ENCODE measurements at regions not wholly inside any gene's neighbourhood (a gene's known extent, or its start where the extent isn't known, plus 50 kb on each side); places are given as distances from the start of the nearest gene placed in this dataset.

- no peak overlapping the region for H3K4me3 Mint-ChIP-seq (ENCODE audit: unreplicated experiment)
- no peak for DNase-seq (ENCODE audit: low spot score)
- no peaks in the 10 kb centered on the region for H3K4me1 Mint-ChIP-seq (ENCODE audit: low read depth)
- TF ChIP-seq, protein P1, sequence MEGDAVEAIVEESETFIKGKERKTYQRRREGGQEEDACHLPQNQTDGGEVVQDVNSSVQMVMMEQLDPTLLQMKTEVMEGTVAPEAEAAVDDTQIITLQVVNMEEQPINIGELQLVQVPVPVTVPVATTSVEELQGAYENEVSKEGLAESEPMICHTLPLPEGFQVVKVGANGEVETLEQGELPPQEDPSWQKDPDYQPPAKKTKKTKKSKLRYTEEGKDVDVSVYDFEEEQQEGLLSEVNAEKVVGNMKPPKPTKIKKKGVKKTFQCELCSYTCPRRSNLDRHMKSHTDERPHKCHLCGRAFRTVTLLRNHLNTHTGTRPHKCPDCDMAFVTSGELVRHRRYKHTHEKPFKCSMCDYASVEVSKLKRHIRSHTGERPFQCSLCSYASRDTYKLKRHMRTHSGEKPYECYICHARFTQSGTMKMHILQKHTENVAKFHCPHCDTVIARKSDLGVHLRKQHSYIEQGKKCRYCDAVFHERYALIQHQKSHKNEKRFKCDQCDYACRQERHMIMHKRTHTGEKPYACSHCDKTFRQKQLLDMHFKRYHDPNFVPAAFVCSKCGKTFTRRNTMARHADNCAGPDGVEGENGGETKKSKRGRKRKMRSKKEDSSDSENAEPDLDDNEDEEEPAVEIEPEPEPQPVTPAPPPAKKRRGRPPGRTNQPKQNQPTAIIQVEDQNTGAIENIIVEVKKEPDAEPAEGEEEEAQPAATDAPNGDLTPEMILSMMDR (IDR thresholded peaks at IDR 0.05) = no peak
- H3K36me3 Mint-ChIP-seq (ENCODE audit: low read depth) = no peaks in the 10 kb centered on the region
- peaks cover 2% of the 10 kb centered on the region for H3K27me3 Mint-ChIP-seq (ENCODE audit: low read depth)
- H3K9me3 Mint-ChIP-seq (ENCODE audit: low read depth) = peaks cover 14% of the 10 kb centered on the region
- H3K27ac Mint-ChIP-seq (ENCODE audit: unreplicated experiment) = no peak overlapping the region
Measured at GRCh38 chr13:57784633-57785032, 153.1 kb downstream of the PCDH17 start.

DNA sequence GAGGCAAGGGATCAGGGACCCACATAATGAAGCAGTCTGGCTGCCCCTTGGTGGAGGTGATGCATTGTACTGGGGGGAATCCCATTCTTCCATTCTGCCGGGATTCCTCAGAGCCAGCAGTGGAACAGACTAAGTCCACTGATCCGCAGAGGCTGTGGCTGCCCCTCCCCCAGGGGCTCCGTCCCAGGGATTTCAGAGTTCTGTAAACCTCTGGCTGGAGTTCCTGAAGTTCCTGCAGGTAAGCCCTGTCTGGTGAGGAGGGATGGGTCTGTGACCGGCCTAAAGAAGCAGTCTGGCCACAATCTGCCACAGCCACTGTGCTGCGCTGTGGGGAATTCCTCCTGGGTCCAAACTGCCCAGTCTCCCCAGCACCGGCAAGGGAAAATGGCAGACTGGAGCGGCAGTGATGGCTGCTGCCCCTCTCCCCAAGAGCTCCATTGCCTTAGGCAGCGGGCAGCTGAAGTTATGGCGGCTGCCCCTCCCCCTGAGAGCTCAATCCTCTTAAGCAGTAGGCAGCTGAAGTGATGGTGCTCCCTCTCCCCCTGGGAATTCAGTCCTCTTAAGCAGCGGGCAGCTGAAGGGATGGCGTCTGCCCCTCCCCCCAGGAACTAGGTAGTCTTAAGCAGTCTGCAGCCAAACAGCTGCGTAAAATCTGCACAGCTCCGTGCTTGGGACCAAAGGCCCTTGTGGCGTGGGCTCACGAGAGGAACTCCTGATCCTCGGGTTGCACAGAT, 155.7 kb downstream of the PCDH17 start:
- Mint-ChIP-seq H3K4me3 (ENCODE audit: unreplicated experiment) (no peak overlapping the region), H3K9me3 (ENCODE audit: low read depth) (peaks cover 14% of the 10 kb centered on the region), H3K27ac (ENCODE audit: unreplicated experiment) (no peak overlapping the region), H3K4me1 (ENCODE audit: low read depth) (no peaks in the 10 kb centered on the region), H3K27me3 (ENCODE audit: low read depth) (peaks cover 2% of the 10 kb centered on the region), H3K36me3 (ENCODE audit: low read depth) (no peaks in the 10 kb centered on the region)
- peak; percentile 56 for DNase-seq (ENCODE audit: low spot score)
- TF ChIP-seq, protein P1 (IDR thresholded peaks at IDR 0.05) = no peak

- H3K4me1 Mint-ChIP-seq (ENCODE audit: low read depth) = peaks cover 10% of the 10 kb centered on the region
- no peaks in the 10 kb centered on the region for H3K9me3 Mint-ChIP-seq (ENCODE audit: low read depth)
- no peak for DNase-seq (ENCODE audit: low spot score)
- H3K4me3 Mint-ChIP-seq (ENCODE audit: unreplicated experiment) = no peak overlapping the region
- H3K27me3 Mint-ChIP-seq (ENCODE audit: low read depth) = no peaks in the 10 kb centered on the region
- H3K36me3 Mint-ChIP-seq (ENCODE audit: low read depth) = no peaks in the 10 kb centered on the region
- H3K27ac Mint-ChIP-seq (ENCODE audit: unreplicated experiment) = peak overlapping the region; percentile 15
- TF ChIP-seq, protein P1 (IDR thresholded peaks at IDR 0.05) = no peak
Measured at GRCh38 chr13:57799624-57800023, 168.1 kb downstream of the PCDH17 start.

- TF ChIP-seq, protein P1 (IDR thresholded peaks at IDR 0.05) = no peak
- no peaks in the 10 kb centered on the region for H3K4me1 Mint-ChIP-seq (ENCODE audit: low read depth)
- H3K36me3 Mint-ChIP-seq (ENCODE audit: low read depth) = no peaks in the 10 kb centered on the region
- H3K9me3 Mint-ChIP-seq (ENCODE audit: low read depth) = peaks cover 11% of the 10 kb centered on the region
- H3K27me3 Mint-ChIP-seq (ENCODE audit: low read depth) = no peaks in the 10 kb centered on the region
- DNase-seq (ENCODE audit: low spot score) = no peak
- H3K27ac Mint-ChIP-seq (ENCODE audit: unreplicated experiment) = no peak overlapping the region
- no peak overlapping the region for H3K4me3 Mint-ChIP-seq (ENCODE audit: unreplicated experiment)
Measured at GRCh38 chr13:57813651-57814050, 182.1 kb downstream of the PCDH17 start.

DNA sequence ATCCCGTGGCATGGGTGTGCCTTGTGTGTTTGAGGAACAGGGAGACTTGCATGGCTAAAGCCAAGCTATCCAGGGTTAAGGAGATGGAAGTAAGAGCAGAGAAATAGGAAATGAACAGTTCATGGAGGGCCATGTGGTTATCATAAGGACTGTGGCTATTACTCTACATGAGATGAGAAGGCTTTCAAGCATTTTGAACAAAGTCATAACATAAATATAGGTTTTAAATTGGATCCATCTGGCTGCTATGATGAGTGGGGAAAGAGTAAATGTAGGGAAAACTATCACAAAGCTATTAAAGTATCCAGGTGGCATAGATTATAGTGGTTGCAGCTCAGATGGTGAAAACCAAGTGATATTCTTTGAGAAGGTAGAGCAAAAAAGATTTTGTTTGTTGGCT, 184.1 kb downstream of the PCDH17 start:
- no peak for DNase-seq (ENCODE audit: low spot score)
- TF ChIP-seq, protein P1 (IDR thresholded peaks at IDR 0.05) = no peak
- Mint-ChIP-seq H3K36me3 (ENCODE audit: low read depth) (no peaks in the 10 kb centered on the region), H3K4me3 (ENCODE audit: unreplicated experiment) (no peak overlapping the region), H3K27me3 (ENCODE audit: low read depth) (no peaks in the 10 kb centered on the region), H3K27ac (ENCODE audit: unreplicated experiment) (no peak overlapping the region), H3K4me1 (ENCODE audit: low read depth) (no peaks in the 10 kb centered on the region), H3K9me3 (ENCODE audit: low read depth) (peaks cover 11% of the 10 kb centered on the region)
